RCC 7860 (cell line): ENCODE measurements at regions not wholly inside any gene's neighbourhood (a gene's known extent, or its start where the extent isn't known, plus 50 kb on each side); places are given as distances from the start of the nearest gene placed in this dataset.
"Not testable (repeated sequence)": the region's sequence is repeated elsewhere in the genome, so short reads cannot be mapped to it uniquely, and the experiment has no call there.

Experiments
- DNase-seq: peaks from one replicate; pipeline ENCODE4 v3.0.0-alpha.2; 2015; ENCODE audit warnings: low spot score
- FAIRE-seq: peaks from 2 replicates; lab custom pipeline; 2012; peaks lifted over from hg19 to GRCh38; lab: Jason Lieb, UNC

DNA sequence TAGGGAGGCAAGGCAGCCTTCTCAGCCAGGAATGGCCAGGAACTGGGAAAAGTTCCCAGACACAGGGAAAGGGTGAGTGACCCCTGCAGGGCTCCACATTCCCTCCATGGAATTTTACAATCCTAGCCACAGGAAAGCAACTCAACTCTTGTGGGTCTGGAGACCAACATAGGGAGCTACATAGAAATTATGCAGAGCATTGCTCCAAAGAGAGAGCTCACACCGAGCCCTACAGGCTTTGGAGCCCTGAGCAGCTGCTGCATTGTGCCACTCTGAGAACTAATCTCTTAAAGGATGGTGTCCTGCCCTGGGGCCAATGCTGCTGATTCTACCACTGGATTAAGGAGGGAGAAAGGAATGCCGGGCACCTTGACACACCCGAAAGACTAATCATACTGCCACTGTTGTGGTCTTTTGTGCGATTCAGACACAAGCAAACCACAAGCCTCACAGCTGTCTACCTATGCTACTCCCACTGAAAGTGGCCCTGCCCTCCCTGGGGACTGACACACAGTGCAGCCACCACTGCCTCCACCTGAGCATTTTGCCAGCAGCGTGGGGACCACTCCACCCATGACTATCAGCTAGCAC, 1089.8 kb upstream of the NUDT12 start:
- no peak for FAIRE-seq
- no peak for DNase-seq

DNA sequence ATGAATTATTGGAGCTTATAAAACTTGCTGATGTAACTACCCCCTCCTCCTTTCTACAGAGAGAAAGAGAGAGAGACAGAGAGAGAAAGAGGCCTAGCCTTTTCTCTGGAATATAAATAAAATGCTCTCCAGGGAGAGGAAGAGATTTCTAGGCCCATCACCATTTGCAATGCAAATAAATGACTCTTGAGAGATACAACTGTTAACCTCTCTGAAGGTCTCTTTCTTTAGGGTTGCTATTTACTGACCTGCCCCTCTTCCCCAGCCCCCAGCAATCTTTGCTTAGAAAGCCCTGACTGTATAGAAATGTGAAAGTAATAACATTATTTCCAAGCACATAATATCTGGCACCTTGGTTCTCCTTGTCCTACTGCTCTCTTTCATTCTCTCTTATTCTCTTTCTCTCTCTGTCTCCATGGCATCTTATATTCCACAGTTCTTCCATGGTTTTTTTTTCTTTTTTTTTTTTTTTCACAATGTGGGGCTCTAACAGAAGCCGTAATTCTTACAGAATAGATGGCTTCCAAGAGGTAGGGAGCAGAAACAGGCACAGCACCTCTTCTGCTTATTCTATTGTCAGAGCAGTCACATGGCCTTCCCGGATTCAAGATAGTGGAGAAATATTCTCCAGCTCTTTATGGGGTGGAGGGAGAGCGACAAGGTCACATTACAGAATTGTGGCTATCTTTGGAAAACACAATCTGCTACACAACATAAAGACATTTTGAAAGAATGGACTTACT, 1087.9 kb upstream of the NUDT12 start:
- DNase-seq (no peak), FAIRE-seq (no peak)

DNA sequence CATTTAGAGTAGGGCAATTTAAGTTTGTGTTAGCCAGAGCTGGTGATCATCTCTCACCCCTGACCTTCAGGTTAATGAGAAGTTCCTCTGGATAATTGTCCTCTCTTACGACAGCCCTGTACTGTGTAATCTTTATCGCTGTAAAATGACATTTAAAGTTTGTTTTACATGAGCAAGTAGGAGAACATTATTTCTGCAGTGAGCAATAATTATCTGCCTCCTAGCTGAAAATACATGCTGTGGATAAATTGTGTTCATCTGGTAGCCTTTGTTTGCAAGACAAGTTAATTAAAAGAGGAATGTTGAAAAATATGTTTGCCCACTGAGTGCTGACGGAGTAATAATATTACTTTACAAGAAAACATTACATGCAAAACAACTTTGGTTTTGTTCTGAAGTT, 1083.8 kb upstream of the NUDT12 start:
- no peak for DNase-seq
- no peak for FAIRE-seq

DNA sequence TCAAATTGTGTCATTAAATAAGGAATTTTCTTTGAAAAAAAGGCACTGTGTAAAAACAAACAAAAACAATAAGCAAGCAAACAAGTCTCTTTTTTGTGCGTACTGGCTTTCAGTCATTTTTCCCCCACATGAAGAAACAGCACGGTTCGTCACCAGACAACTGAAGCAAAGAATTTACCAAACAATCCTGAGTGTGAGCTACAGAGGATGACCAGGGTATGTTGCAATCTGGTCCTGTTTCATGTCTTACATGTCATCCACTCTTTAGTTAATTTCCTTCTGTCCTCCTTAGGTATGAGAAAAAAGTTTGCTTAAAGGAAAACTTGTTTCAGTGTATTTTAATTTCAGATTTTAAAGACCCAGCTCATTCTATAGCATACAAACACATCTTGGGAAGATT, 1080.7 kb upstream of the NUDT12 start:
- no peak for FAIRE-seq

DNA sequence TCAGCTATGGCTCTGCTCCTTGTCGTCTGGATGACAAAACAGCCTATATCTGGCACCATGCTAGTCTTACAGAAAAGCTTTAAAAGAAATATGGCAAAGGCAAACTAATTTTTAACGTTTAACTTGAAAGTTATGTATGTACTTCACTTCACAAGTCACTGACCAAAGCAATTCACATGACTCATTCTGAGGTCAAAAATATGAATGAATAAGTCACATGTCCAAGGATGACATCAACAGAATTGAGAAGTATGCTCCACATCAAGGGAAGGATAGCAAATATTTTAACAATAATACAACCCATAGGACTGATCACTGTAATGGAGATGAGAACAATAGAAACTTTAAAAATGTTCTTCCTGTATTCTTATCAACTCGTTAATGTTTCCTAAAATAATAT, 1072.6 kb upstream of the NUDT12 start:
- peak; percentile 75 for DNase-seq
- FAIRE-seq: peak; percentile 92

More for the DNA sequence above, 1080.7 kb upstream of the NUDT12 start:
- no peak for DNase-seq

DNA sequence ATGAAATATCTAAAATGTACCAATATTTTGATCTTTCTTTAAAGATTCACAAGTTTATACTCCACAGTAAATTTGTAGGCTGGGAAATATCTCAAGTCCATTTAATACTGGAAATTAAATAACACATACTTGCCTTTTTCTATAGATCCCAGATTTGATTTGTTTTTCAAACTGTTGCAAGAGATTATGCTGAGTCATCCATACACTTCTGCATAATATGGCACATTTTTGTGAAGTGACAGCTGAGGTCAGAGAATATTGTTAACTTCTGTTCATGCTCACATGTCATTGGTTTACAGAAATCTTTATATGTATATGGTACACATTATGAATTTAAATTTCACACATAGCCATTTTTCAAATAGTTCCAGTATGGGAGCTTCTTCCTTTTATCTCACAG, 1066.3 kb upstream of the NUDT12 start:
- FAIRE-seq (no peak), DNase-seq (no peak)

DNA sequence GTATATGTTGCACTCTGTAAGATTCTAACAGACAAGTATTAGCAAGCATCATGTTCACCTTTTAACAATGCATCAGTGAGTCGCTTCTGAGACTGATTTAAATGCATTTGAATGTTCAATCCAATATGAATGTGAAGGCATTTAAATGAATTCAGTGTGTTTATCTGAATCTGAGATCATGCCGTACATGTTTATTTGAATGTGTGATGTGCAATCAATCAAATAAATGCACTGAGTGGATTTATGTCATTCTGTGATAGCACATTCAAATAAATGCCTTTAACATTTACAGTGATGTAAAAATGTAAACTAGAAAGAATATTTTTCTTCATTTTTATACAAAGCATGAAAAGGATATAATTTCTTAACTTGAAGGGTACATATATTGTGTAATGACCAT, 1063.5 kb upstream of the NUDT12 start:
- no peak for DNase-seq
- no peak for FAIRE-seq

DNA sequence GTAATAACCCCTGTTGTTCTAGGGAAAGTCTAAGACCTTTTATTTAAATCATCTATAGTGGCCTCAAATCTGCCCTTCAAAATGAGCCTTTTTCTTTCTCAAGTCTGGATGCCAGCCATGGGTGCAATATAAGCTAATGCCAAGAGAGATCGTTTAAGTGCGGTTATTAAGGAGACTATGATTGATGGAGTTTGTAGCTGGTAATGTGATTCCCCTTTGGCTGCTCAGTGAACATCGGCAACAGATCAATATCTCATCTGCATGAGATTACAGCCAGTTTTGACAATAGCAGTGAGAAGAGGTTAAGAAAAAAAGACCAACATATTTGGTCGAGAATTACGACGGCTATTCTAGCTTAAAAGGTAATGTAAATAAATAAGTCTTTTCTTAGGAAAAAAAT, 1049.4 kb upstream of the NUDT12 start:
- FAIRE-seq (no peak), DNase-seq (no peak)

DNA sequence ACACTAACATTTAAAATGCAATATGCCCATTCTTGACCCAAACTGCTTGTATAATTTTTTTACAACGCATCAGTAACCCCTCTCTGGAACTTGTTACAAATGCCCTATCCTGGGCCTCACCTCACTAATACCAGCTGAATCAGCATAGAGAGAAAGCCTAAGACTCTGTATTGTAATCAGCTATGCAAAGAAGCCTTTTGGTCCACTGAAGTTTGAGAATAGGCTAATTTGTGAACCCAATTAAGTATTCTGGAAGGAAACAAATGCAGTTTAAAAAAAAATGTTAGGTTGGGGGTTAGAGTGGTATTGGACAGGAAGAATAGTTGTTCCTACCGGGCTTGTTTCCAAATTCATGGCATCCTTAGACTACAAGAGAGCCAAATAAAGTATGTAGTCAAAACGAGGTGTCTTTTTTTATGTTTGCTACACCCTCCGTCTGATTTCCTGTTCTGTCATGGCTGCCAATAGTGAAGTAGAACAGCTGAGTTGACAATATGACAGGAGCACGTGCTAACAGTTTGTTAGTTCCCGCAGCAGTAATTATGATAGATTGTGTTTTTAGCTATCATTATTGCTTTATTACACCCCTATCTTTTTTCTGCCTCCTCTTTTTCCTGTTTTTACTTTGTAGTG, 1048.7 kb upstream of the NUDT12 start:
- no peak for DNase-seq
- no peak for FAIRE-seq

DNA sequence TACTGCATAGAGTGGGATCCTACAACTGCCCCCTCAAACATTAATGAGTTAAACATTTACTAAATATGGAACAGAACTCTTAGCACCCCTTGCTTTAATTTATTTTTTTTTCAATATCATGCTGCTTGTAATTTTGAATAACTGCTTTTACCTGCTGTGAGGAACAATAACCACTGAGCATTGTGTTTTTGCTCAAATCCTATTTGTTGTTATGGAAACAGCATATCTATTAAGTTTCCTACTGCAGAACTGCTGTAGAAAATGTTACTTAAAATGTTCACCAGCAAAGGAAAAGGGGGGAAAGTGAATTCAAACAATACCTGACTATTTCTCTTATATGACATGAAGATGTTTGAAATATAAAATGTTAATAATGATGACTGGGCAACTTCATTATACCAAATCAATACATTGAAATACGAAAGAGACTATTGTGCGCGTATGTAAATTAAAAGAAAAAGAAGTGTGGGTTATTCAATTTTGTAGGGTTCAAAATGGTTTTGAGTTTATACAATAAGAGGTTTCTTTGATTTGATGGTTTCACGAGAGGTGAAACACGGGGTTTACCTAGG, 1043.8 kb upstream of the NUDT12 start:
- no peak for DNase-seq
- FAIRE-seq: no peak

DNA sequence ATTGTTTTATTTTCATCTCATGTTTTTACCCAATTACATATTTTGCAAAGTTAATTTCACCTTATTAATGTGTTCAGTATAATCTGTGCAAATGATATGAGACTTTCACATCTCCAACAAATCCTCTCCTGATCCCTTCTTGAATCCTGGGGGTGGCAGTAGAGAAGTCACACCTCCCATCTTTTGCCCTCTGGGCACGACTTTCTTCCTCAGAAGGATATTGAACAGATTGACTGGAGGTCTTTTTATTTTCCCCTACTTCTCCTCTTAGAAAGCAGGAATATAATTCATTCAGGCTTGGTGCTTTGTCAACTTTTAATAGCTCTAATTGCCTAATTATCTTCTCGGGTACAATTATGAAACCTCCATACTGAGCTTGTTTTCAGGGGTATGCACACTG, 1037.1 kb upstream of the NUDT12 start:
- FAIRE-seq (no peak), DNase-seq (no peak)

DNA sequence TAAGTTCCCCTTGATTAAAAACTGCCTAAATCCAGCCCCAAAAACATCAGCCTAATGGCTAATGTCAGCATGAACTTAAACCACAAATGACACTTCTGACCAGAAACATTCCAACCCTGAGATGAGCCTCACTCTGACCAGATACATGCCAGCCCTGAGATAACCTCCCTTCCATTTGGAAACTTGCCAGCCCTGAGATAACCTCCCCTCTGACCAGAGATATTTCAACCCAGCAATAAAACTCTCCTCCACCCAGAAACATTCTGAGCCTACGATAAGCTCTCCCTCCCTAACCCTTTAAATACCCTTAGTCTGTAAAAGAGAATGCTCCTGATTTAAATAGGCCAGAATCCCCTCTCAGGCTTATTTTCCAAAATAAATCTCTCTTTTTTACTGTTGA, 1035.7 kb upstream of the NUDT12 start:
- FAIRE-seq (no peak), DNase-seq (peak; percentile 37)

DNA sequence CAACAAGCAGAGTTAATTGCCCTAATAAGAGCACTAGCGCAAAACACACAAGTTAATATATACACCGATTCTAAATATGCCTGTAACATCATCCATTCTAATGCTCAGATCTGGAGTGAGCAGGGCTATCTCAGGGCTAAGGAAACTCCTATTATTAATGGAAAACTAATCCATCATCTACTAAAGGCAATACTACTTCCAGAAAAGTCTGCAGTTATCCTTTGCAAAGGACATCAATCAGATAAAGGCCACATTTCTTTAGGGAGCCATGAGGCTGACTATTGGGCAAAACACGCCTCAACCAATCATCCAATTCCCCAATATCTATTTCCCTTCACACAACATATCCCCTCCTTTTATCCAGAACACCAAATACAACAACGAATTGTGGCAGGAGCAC, 1032.3 kb upstream of the NUDT12 start:
- no peak for FAIRE-seq

DNA sequence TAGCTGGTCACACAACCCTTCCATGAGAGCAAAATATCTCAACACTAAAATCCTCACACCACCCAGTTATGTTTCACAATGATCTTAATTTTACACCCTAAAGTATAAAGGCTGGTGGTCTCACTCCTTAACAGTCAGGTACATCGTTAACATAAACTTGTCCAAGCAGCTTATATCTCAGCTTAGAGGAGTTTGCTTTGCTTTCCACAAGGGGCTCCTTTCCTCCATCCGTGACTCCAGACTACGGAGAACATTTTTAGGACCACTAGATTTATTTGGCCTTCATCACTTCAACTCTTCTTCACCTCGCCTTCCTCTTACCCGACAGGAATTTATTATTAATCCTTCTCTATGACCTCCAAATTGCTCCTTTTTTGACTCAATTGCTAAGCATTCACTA, 1014.1 kb upstream of the NUDT12 start:
- FAIRE-seq (no peak), DNase-seq (no peak)

More for the DNA sequence above, 1032.3 kb upstream of the NUDT12 start:
- no peak for DNase-seq

DNA sequence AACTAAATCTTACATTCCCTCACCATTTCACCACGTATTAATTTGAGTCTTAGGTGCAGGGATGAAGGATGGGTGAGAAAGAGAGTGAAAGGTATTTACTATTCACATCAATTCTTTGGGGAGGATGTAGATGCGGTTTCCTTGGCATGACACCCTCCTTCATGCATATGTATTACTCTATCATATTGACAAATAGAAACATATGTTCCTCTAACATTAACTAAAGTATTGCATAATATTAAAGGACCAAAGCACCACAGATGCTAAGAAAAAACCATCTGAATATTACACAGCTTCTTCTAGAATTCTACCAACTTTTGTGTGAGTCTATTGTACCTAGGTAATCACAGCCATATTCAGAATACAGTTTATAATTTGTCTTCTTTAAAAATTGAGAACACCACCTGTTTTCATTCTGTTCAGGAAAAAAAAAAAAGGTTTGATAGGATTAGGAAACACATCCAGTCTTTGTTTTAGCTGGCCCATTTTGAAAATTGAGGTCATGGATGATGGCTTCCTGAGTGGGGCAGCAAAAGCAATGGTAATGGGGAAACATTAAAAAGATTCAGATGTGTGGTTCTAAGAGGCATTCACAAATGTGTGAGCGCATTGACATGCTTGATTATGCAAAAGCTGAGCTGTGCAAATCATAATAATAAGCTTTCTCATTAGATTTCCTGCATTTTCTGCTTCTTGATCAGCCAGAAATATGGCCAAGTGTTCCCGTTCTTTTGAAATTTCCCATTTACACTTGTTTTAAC, 1011.5 kb upstream of the NUDT12 start:
- FAIRE-seq: no peak
- DNase-seq: no peak

DNA sequence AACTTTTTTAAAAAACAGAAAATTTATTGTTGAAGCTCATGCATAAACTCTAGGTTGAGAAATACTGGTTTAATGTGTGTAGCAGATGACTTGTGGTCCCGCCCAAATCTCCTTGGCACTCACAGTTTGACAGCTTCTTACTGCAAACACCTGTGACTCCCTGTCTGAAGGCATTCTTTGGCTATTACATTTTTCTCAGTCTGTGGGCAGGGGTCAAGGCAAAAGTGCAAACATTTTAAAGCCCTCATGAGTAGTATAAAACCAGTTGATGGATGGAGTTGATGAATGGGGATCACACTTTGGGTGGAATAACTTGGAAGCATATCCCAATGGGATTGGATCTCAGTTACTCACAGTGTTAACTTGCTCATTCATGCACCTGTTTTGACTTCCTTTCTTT, 1007.0 kb upstream of the NUDT12 start:
- DNase-seq: no peak
- FAIRE-seq: no peak

DNA sequence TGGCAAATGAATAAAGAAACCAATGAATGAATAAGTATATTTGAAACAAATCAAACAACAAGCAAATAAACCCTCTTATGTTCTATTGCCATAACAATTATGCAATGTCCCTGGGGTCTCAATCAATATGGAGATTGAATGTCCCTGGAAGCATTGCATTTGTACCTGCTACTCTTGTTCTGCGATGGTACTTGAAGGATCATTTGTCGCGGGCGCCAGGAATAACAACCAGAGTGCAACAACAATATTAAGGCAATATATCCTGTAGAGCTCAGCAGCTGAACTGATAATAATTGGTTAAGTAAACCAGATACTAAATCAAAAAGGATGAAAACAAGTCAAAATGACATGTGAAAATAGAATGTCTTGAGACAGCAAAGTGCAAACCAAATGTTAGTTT, 1001.9 kb upstream of the NUDT12 start:
- DNase-seq: no peak
- no peak for FAIRE-seq

DNA sequence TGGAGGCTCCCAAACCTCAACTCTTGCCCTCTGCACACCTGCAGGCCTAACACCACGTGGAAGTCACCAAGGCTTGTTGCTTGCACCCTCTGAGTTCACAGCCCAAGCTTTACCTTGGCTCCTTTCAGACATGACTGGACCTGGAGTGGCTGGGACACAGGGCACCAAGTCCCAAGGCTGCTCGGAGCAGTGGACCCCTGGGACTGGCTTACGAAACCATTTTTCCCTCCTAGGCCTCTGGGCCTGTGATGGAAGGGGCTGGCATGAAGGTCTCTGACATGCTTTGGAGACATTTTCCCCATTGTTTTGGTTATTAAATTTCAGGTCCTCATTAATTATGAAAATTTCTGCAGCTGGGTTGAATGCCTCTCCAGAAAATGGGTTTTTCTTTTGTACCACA, 994.4 kb upstream of the NUDT12 start:
- DNase-seq (no peak), FAIRE-seq (no peak)

DNA sequence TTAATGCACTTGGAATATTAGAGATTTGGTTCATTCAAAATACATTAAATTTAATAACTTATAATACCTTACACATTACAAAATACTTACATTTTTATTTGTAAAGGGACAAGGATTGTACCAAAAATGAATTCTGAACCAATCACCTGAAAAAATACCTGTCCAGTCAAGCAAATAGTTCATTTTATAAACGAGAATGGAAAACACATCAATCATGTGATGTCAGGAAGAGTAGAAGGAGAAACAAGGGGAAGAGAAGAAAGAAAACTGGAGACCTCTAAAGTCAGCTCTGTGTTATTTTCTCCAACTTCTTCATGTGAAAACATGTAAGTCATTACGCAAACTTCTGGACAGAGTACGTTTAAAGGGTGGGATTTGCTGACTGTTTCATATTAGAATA, 989.0 kb upstream of the NUDT12 start:
- DNase-seq (no peak), FAIRE-seq (no peak)

DNA sequence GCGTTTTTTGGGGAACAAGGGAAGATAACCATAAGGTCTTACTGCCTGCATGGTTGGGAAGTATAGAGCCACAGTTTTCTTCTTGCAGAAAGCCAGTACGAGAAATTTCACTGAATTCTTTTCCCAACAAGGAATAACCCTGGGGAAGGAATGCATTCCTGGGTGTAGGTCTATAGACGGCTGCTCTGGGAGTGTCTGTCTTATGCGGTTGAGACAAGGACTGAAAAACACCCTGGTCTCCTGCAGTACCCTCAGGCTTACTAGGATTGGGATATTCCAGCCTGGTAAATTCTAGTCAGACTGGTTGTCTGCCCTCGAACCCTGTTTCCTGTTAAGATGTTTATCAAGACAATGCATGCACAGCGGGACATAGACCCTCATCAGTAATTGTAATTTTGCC, 984.3 kb upstream of the NUDT12 start:
- DNase-seq, FAIRE-seq: not testable (repeated sequence)

DNA sequence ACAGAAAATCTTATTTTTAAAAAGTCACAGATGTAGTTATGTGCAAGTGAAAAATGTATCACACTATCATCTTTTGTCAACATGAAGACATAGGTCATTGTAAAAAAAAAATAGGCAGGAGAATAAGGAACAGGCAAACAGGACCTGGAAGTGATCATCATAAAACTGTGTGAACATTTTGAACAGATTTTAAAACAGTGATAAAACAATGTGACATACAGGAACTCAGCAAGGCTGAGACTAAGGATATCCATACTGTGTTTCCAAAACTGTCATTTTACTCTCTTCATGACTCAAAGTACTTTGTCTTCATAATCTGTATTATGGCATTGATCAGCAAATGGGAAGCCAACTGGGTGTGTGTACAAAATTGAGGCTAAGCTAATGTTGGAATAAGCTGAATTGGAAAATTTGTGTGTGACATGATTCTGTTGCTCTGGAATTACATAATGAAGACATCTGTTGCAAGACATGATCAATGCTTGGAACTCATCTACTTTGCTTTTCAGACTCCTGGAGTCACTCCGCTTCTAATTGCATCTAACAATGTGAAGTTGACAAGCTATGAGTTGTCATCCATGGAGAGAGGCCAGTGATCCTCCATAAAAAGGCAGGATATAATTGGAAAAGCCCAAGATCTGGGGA, 978.7 kb upstream of the NUDT12 start:
- FAIRE-seq (no peak), DNase-seq (no peak)
